DMS53 (cell line): ENCODE measurements at regions not wholly inside any gene's neighbourhood (a gene's known extent, or its start where the extent isn't known, plus 50 kb on each side); places are given as distances from the start of the nearest gene placed in this dataset.
"Not testable (repeated sequence)": the region's sequence is repeated elsewhere in the genome, so short reads cannot be mapped to it uniquely, and the experiment has no call there.

Experiments
- DNase-seq: peaks from one replicate; lab custom pipeline; 2025; lab: John Stamatoyannopoulos, UW

DNA sequence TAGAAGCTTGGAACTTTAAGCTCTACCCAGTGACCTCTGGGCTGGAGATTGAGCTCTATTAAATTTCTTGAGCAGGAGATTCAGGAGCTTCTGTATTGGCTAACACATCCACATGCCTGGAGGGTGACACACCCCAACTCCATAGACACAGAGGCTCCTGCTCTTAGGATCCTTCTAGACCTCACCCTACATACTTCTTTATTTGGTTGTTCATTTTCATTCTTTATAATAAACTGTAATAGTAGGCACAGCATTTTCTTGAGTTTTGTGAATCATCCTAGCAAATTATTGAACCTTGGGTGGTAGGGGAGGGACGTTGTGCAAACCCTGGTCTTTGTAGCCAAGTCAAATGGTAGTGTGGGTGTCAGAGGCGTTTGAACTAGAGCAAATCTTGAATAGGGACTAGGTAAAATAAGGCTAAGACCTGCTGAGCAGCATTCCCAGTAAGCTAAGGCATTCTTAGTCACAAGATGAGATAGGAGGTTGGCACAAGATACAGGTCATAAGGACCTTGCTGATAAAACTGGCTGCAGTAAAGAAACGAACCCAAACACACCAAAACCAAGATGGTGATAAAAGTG, 323.8 kb upstream of the GALNT5 start:
- DNase-seq, result no peak

DNA sequence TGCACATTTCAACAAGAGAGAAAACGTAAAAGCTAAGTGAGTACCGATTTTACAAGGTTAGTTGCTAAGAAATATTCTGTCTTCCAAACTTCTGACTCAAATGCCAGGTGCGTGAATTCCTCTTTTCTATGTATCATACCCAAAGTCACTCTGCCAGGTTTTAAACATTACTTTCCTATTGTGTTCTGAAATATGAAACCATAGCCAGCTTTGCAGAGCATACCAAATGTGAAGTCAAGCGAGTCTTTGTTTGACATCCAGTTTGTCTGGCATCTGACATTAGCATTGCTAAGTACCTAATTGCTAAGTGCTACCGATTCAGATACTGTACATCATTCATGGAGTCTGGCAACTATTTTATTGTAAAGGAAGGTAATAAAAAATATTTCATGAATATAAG, 321.9 kb upstream of the GALNT5 start:
- DNase-seq, result peak; percentile 92

DNA sequence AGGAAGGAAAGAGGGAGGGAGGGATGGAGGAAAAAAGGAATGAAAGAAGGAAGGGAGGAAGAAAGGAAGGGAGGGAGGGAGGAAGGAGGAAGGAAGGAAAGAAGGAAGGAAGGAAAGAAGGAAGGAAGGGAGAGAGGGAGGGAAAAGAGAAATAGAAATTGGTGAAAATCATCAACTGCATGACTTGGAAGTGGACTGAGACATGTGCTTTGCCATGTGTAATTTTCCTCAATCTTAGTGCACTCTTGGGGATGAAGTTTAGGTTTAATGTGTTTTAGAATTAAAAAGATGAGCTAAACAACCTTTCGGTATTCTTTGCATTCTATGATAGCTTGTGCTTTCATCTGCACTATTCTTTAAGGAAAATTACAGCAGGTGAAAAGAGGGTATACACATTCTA, 320.1 kb upstream of the GALNT5 start:
- no peak for DNase-seq

DNA sequence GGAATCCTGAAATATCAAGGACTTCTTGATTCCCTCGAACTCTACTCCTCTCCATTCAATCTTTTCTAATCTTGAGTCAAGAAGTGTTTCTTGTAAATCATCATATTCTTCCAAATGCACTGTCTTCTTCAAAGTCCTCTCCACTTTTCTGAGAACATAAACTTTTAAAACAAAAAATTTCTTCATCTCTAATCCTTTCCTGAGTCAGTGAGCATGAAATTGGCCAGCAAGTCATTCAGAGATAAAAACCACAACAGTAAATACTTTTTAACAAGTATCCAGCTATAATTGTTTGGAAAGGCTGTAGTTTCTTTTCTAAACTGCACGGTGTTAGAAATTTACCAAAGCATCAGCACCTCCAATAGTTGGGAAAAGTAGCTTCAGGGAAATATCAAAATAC, 312.6 kb upstream of the GALNT5 start:
- DNase-seq, result no peak

DNA sequence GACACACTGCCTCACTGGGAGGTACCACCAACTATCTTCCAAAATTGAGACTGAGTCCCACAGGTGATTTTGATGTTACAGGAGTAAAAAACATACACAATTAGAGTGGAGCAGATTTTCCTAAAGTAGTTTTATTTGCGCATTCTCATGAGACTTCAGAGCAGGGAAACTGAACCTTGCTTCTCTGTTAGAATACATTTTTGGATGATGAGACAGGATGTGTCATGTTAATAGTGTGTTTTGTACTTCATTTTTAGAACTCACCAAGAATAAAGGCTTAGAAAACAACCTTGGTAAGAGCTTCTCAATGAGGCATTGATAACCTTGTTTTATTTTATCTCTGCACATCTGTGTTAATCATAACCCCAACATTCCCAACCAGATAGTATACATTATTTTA, 310.2 kb upstream of the GALNT5 start:
- DNase-seq, result no peak

DNA sequence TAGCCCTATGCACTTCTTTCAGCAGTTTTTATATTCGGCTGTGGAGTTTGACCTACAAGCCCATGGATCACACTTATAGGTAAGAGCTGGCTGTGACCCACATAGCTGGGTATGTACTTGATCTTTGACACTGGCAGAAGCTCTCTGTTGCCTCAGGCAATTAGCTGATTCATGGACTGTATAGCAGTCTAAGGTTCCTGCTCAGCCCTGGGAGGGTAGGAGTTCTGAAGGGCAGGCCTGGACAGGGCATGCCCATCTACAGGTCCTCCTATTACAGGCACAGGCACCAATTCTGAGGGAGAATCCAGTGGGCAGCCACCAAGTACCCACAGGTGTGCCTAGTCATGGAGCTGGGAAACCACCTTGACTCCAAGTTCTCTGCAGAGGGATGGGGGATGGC, 301.8 kb upstream of the GALNT5 start:
- DNase-seq, result no peak

DNA sequence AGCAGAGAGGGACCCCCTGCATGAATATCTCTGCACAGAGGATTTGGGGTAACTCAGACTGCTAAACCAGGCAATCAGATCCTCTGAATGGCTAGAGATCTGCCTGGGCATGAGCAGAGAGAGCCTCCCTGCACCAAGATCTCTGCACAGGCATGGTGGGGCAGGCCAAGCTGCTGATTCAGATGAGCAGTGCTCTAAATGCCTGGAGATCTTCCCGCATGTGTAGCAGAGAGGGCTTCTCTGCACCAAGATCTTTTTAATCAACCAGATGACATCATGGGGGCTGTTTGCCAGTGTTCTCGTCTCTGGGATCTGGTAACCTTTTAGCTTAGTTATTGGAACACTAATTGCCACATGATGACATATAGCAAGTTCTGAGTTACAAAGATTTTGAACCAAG, 301.3 kb upstream of the GALNT5 start:
- DNase-seq, result no peak

DNA sequence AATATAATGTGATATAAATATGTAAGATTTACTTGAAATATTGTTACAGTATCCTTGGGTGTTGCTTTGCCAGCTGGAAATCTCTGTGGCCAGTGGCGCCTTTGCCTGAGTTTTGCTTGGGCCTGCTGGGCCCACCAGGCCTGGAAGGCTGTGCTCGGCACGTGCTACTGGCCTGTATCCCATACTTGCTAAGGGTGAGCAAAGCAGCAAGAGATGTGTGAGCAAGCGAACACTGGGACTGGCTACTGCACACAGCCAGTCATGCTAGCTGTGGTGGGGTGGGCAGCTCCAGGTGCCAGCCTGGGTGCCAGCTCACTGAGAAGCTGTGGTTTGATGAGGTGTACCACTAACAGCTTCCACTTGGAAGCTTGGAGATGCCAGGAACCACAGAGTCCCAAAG, 299.1 kb upstream of the GALNT5 start:
- no peak for DNase-seq

DNA sequence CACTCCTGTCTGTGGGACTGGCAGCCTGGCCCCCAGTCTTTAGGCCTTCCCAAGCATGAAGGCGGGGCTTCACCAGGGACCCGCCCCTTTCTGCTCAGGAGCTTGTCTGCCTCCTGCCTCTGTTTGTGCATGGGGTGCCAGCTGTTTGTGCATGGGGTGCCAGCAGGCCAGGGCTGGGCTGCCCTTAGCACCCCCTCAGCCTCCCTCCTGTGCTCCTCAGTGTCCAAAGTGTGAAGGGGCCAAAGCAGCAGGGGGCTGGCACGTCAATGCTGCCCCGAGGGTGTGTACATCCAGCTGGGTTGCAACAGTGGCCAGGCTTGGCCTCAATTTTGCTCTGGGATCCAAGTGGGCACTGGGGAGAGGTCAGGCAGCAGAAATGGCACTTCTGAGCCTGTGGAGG, 298.0 kb upstream of the GALNT5 start:
- no peak for DNase-seq

DNA sequence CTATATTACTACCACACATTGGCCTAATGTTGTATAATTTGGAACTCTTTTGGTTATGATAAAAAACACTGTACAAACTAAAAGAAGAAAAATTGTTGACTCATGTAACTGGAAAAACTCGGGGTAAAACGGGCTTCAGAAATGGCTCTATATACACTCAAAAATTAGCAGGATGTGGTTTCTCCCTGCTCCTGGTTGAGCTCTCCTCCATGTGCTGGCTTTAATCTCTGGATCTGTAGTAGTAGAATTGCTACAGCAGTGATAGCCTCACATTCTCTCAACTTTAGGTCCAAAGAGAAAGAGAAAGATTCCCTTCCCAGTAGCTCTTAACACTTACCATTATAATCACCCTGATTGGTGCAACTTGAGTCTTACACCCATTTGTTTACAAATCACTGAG, 274.9 kb upstream of the GALNT5 start:
- DNase-seq, result no peak

DNA sequence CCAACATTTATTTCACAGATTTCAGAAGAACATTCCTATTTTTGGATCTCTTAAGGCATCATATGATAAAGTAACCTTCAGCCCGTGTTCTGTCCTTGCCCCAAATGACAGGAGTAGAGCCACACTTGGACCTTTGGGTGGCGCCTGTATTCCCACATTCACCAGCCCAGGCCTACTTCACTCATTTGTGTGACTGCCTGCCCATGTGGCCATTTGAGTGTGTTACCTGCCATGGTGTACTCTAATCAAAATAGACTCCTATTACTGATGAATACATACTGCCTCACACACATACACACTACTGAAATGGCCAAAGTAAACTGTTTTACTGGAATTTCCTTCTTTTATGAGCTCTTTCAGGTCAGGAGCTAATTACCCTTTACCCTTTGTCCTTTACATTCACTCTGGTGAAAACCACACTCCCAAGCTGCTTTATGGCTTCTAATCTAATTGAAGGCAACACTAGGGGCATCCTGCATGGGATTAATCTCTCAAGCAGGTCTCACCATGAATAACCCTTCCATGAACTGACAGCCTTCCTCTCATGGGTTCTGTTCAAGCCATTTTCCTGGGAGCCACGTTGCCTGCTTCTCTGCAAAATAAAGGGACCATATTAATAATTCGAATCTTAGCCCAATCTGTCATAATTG, 271.0 kb upstream of the GALNT5 start:
- peak; percentile 12 for DNase-seq

DNA sequence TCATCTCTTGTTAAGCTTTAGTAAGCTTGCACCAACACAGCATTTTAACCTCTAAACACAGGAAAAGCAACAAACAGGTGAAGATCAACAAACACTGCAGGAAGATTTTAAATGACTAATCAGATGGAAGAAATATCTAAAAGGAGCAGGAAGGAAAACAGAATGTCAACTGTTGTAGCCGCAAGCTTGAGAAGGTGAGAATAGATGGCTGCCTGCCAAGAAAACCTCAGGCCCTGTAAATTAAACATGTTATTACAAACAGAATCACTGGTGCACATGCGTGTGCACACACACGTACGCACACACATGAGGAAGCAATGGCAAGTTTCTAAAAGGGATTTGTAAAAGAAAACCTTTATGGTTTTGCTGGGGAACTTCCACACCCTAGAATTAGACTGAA, 257.8 kb upstream of the GALNT5 start:
- peak; percentile 17 for DNase-seq

DNA sequence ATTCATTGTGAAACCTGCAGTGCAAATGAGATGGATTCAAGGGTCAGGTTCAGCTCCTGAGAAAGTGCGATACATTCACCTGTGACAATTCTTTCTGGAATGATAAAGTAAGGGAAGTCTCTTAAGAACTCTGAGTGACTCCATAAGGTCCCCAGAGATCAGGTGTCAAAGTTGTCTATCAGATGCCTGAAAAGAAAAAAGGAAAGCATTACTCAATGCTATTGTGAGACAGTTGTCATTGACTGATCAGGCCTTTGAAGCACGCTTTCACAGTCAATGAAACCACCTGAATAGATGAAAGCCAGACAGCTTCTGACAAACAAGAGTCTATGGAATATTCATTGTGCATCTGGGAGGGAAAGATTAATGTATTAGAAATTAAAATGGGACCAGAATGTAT, 252.7 kb upstream of the GALNT5 start:
- DNase-seq, result no peak

DNA sequence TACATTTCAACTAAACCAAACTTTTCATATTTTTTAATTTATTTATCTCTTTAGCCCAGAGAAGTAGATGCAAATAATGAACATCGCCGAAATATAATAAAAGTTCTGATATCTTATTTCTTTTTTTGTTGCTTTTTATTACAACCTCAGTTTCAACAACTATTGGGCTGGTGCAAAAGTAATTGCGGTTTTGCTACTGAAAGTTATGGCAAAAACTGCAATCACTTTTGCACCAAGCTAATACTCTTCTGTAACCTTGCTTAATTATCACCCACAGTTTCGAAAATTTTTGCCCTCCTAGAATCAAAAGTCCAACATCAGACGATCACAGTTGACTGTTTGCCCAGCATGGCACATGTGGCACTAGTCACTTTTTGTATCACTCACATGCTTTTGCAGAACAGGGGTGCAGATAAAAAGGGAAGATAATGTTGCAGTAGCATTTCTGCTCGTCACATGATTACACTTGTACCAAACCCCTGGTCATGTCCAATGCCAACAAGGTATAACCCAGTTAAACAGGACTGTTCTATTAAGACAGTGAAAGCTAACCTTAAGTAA, 242.4 kb upstream of the GALNT5 start:
- no peak for DNase-seq

DNA sequence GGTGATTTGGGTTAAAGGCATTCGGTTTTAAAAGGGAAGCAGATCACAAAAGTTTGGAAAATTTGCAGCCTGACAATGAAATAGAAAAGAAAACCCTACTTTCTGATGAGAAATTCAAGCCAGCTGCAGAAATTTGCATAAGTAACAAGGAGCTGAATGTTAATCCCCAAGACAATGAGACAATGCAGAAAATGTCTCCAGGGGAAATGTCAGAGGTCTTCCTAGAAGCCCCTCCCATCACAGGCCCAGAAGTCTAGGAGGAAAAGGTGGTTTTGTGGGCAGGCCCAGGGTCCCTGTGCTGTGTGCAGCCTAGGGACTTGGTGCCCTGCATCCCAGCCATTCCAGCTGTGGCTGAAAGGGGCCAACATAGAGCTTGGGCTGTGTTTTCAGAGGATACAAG, 234.2 kb upstream of the GALNT5 start:
- not testable (repeated sequence) for DNase-seq

DNA sequence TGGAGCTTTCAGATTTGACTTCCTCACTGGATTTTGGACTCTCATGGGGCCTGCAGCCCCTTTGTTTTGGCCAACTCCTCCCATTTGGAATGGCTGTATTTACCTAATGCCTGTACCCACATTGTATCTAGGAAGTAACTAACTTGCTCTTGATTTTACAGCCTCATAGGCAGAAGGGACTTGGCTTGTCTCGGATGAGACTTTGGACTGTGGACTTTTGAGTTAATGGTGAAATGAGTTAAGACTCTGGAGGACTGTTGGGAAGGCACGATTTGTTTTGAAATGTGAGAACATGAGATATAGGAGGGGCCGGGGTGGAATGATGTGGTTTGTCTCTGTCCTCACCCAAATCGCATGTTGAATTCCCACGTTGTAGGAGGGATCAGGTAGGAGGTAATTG, 233.4 kb upstream of the GALNT5 start:
- DNase-seq, result no peak

DNA sequence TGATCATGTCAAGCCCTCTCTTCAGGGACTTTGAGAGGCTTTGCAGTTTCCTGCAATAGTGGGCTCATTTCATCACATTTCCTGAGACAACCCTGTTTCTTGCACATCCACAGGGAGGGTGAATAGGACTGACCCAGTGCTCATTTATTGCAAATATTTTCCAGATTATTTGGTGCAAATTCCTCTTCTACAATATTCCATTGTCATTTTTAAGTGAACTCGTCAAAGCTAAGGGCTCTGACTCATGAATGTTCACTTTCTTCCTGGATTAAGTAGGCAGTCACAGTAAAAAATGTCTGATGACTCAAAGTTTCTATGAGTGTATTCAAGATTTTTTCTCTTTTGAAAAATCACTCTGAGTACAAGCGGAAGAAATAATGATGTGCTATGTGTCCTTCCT, 225.5 kb upstream of the GALNT5 start:
- DNase-seq, result peak; percentile 57

DNA sequence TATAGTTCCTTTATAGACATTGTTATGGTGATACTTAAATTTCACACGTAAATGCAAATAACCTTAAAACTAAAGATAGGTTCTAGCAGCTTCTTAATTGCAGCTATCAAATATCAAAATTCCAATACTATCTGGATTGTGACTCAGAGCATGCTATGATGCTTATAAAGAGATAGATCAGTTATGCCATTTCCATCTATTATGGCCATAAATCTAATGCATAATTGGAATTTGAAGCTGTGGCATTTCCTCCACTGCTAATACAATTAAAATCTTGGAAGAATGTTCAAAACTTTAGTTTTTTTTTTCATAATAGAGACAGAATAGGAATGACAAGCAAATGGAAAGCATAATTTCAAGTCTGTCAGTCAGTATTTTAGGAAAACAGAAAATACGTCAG, 220.8 kb upstream of the GALNT5 start:
- no peak for DNase-seq

DNA sequence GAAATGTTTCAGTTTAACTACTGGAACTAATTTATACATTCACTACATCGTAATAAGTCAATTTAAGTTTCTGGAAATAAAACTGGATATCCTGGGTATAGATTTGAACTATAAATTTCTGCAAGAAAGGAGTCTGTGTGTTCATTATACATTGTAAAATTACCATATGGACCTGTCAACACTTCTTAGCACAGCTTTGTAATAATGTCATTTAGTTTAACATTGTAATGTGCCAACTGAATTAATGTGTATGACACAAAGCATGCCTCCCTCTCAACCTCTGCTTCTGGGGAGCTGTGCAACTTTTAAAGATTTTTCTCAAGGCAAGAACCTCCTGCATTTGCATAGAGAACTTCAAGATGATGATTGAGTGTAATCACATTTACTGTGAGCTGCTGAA, 213.7 kb upstream of the GALNT5 start:
- no peak for DNase-seq

DNA sequence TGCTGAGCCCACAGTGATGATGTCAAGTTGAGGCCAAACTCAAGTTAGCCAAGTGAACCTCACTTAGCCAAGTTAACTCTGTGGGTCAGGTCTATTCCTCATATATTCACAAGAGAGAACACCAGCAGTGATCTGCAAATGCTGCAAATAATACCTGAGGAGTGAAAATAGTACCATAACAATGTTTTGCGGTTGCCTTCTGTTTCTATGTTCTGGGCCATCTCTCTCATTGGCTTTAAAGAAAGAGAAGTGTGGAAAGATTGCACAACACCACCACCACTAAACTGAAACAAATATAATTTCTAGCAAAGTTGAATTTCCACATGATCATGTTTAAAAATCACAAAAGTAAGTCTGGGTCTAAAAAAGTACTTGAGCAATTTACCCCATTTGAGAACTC, 211.1 kb upstream of the GALNT5 start:
- no peak for DNase-seq

DNA sequence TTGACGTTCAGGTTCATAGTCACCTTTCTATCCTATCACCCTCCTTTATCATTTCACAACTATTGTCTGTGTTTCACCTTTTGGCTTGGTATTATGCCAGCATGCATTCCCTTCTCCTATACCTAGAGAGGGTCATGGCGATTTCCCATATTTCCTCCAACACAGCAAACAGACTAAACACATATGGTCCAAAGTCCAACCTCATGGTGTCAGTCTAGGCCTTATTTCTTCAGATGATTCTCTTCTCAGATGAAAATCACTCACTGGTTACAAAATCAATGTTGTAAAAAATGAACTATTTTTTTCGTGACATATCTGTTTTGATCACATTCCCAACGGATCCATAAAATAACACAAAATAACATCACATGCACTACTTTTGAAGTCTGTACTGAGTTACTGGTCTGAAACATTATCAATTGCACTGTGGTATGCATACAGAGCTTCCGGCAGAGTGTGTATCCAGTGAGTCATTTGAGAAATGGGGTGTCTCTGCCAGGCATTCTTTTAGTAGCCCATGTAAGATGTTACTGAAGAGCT, 204.8 kb upstream of the GALNT5 start:
- DNase-seq, result peak; percentile 83

DNA sequence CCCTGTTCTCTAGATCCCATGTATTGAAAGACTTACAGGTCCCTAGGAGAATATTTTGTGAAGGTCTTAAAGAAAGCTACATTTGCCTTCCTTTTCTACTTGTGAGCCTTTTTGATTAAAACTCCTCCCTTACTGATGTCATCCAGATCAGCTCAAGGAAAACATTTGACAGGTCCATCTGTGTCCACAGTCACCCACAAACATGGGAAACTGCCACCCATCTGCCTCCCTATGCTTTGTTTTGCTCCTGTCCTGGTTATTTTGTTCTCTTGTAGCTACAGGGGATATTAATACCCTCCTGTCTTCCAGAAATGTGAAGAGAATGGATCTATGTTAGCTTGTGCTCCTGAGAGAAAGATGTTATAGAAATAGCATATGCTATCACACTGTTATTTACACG, 203.6 kb upstream of the GALNT5 start:
- DNase-seq, result peak; percentile 52

DNA sequence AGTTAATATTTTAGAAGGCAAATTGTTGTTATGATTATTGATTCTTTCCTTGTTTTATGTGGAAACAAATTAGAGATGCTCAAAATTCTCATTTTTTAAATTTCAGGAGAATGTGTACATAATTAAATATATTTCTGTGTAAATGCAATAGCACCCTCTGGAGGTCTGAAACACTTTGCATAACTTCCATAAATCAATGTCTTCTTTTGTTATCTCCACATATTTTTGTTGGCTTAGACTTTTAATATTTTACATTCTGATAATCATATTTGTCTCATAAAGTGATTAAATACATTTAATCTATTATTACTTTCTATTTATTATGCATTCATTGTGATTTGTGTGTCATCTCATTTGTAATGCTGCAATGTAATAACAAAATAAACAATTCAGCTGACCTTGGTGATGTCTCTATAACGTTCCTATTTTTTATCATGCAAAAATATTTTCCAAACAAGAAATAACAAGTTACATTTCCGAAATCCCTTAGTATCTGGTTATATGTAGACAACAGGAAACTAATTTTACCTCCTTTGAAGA, 201.8 kb upstream of the GALNT5 start:
- peak; percentile 71 for DNase-seq
